T47D (cell line): ENCODE measurements at regions not wholly inside any gene's neighbourhood (a gene's known extent, or its start where the extent isn't known, plus 50 kb on each side); places are given as distances from the start of the nearest gene placed in this dataset.
A peak's percentile ranks its signal among the peaks of the same experiment; 100 is the strongest.
"Not testable (repeated sequence)": the region's sequence is repeated elsewhere in the genome, so short reads cannot be mapped to it uniquely, and the experiment has no call there.

Experiments
- DNase-seq, 2 experiments: peaks; one replicate each; pipeline versions ENCODE4 v3.0.0 to v3.0.0-alpha.2; 2011 to 2012; ENCODE audit warnings: low read depth in 1 of 2, low spot score in 1 of 2
- JUND ChIP-seq: IDR thresholded peaks from 2 replicates; pipeline ENCODE4 v1.6.1; 2012; ENCODE audit warnings: low read depth
- in situ Hi-C: cut with HindIII; loops from 2 replicates; pipeline ENCODE4 v1.10.0; 2016; ENCODE audit warnings: low sequenced_read_pairs, low pct_unique_long_range_greater_than_20kb

- in situ Hi-C loops = no loop called here
- no peak for TF ChIP-seq JUND
- no peak for DNase-seq
These were observed 344.7 kb upstream of the TNC start for GRCh38 chr9:115462623-115463022.

GRCh38 chr9:115466756-115467155 is 348.8 kb upstream of the TNC start:
- no peak for DNase-seq
- no peak for TF ChIP-seq JUND
- in situ Hi-C loops = no loop called here

DNA sequence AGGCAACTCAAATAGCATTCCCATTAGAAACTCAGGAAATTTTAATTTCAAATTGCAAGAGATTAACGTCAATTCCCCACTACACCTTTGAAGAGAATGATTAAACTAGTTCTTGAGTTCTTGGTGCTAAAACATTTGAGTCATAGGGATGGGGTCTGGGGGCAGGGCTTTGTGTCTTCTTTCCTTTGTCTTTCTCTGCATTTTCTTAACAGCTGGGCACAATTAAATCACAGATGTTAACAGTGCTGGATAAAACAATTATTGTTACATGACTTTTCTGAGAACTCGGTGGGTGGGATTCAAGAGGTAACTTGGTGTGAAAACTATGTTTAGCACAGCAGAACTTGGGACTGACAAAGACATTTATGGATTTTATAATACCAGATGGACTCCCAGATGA is 351.9 kb upstream of the TNC start:
- in situ Hi-C loops = no loop called here
- TF ChIP-seq JUND = no peak
- DNase-seq = no peak

- in situ Hi-C loops, DNase-seq: not testable (repeated sequence)
These were observed 355.1 kb upstream of the TNC start for GRCh38 chr9:115473032-115473431.

GRCh38 chr9:115481769-115482168 is 363.8 kb upstream of the TNC start:
- no peak for TF ChIP-seq JUND
- no peak for DNase-seq
- in situ Hi-C loops = no loop called here

DNA sequence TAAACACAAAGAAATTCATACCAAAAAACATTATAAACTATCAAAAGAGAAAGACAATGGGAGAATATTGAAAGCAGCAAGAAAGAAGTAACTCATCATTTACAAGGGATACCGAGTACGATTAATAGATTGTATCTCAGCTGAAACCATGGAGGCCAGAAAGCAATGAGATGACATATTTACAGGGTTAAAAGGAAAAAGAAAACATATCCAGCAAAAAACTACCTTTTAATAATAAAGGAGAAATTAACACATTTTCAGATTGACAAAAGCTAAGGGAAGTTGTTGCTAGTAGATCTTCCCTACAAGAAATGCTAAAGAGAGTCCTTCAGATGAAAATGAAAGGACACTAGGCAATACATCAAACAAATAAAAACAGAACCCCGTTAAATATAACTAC is 364.8 kb upstream of the TNC start:
- no peak for TF ChIP-seq JUND
- no peak for DNase-seq
- in situ Hi-C loops = no loop called here

- no peak for DNase-seq
- in situ Hi-C loops = no loop called here
- no peak for TF ChIP-seq JUND
These were observed 374.9 kb upstream of the TNC start for GRCh38 chr9:115492869-115493268.

- in situ Hi-C loops = no loop called here
- no peak for TF ChIP-seq JUND
- DNase-seq = no peak
These were observed 376.4 kb upstream of the TNC start for GRCh38 chr9:115494393-115494792.

- in situ Hi-C loops = no loop called here
- TF ChIP-seq JUND = no peak
- DNase-seq = peak in 1 of 2 experiments; percentile 5
These were observed 377.2 kb upstream of the TNC start for GRCh38 chr9:115495052-115495635.

DNA sequence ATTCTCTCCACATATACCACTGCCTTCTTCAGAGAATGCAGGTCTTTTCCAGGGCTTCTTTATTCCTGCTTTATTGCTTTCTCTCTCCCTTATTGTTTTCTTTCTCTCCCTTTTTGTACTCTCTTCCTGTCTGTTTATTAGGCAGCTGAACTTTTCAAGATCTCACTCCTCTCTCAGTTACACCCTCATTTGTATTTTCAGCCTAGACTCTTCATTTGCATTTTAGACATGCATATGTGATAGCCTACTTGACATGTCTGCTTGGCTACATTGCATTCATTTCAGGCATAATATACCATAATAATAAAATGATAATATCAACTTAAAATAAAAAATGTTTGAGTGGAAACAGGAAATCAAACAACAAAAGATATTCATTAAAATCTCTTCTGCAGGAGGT is 377.9 kb upstream of the TNC start:
- in situ Hi-C loops = no loop called here
- no peak for TF ChIP-seq JUND

GRCh38 chr9:115498303-115498702 is 380.3 kb upstream of the TNC start:
- no peak for TF ChIP-seq JUND
- in situ Hi-C loops = no loop called here
- DNase-seq = no peak

More for the DNA sequence above, 377.9 kb upstream of the TNC start:
- DNase-seq = no peak

DNA sequence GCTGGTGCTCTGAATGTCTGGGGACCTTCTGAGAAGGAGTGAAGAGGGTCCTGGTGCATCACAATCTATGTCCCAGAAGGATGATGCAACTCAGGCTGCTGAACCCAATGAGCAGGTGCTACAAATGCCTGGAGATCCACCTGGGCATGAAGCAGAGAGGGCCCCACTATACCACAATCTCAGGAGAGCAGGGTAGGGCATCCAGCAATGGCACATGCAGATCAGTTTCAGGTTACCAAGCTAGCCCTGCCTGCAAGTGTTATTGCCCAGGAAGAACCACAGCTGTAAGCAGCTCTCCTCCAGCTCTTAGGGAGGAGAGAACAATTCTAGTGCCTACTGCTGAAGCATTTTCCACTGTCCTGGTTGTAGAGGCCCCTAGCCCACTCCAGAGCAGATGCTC is 389.2 kb upstream of the TNC start:
- DNase-seq = no peak
- no peak for TF ChIP-seq JUND
- in situ Hi-C loops = no loop called here

GRCh38 chr9:115513148-115513547 is 395.2 kb upstream of the TNC start:
- no peak for DNase-seq
- in situ Hi-C loops = no loop called here
- TF ChIP-seq JUND = no peak

- no peak for TF ChIP-seq JUND
- DNase-seq = no peak
- in situ Hi-C loops = no loop called here
These were observed 396.5 kb upstream of the TNC start for GRCh38 chr9:115514454-115514853.
